ENCODE measurements at regions not wholly inside any gene's neighbourhood (a gene's known extent, or its start where the extent isn't known, plus 50 kb on each side); places are given as distances from the start of the nearest gene placed in this dataset.

GRCh38 chr3:127431066-127431465 is 143.2 kb upstream of the PRR20G start:
- no peak for DNase-seq

GRCh38 chr3:127428344-127428997 is 140.6 kb upstream of the PRR20G start:
- DNase-seq = no peak

- DNase-seq = no peak
These were observed 139.8 kb upstream of the PRR20G start for GRCh38 chr3:127427666-127428065.

- DNase-seq = no peak
These were observed 139.3 kb upstream of the PRR20G start for GRCh38 chr3:127427156-127427555.

GRCh38 chr3:127426444-127427153 is 138.8 kb upstream of the PRR20G start:
- DNase-seq = no peak

GRCh38 chr3:127425505-127426443 is 137.9 kb upstream of the PRR20G start:
- DNase-seq = no peak

- DNase-seq = no peak
These were observed 137.1 kb upstream of the PRR20G start for GRCh38 chr3:127424766-127425504.

GRCh38 chr3:127423856-127424765 is 136.3 kb upstream of the PRR20G start:
- no peak for DNase-seq

GRCh38 chr3:127422663-127423375 is 135.0 kb upstream of the PRR20G start:
- DNase-seq = no peak

- DNase-seq = no peak
These were observed 134.3 kb upstream of the PRR20G start for GRCh38 chr3:127421943-127422662.

- no peak for DNase-seq
These were observed 133.0 kb upstream of the PRR20G start for GRCh38 chr3:127420829-127421228.

GRCh38 chr3:127419641-127420553 is 132.1 kb upstream of the PRR20G start:
- DNase-seq = no peak

- no peak for DNase-seq
These were observed 131.3 kb upstream of the PRR20G start for GRCh38 chr3:127419182-127419581.

- DNase-seq = no peak
These were observed 130.8 kb upstream of the PRR20G start for GRCh38 chr3:127418560-127419147.

- no peak for DNase-seq
These were observed 130.1 kb upstream of the PRR20G start for GRCh38 chr3:127417709-127418559.

GRCh38 chr3:127413871-127414270 is 126.0 kb upstream of the PRR20G start:
- DNase-seq = no peak

- DNase-seq = no peak
These were observed 125.5 kb upstream of the PRR20G start for GRCh38 chr3:127413318-127413673.

Measured in GDM1 (cell line).